D721Med (cell line): ENCODE measurements at regions not wholly inside any gene's neighbourhood (a gene's known extent, or its start where the extent isn't known, plus 50 kb on each side); places are given as distances from the start of the nearest gene placed in this dataset.

ENCODE experiments used
- DNase-seq: peaks from one replicate; pipeline ENCODE4 v3.0.0; 2011; ENCODE audit warnings: low spot score; ENCODE audit not compliant: insufficient read length
- FAIRE-seq: peaks from 2 replicates; lab custom pipeline; 2011; peaks lifted over from hg19 to GRCh38; lab: Jason Lieb, UNC
- CTCF ChIP-seq: IDR thresholded peaks from 2 replicates; pipeline ENCODE4 v1.5.1; 2012; ENCODE audit warnings: mild to moderate bottlenecking, control low read depth; ENCODE audit not compliant: insufficient read depth; ENCODE audit errors: missing control alignments

GRCh38 chr1:212533148-212533517 is 75.4 kb upstream of the ATF3 start:
- no peak for FAIRE-seq
- TF ChIP-seq CTCF, result no peak
- DNase-seq, result no peak

- no peak for TF ChIP-seq CTCF
- DNase-seq (no peak), FAIRE-seq (no peak)
Observed at GRCh38 chr1:212536586-212536985, 72.0 kb upstream of the ATF3 start.

GRCh38 chr1:212537610-212538009 is 71.0 kb upstream of the ATF3 start:
- DNase-seq (no peak), FAIRE-seq (no peak)
- TF ChIP-seq CTCF, result no peak

DNA sequence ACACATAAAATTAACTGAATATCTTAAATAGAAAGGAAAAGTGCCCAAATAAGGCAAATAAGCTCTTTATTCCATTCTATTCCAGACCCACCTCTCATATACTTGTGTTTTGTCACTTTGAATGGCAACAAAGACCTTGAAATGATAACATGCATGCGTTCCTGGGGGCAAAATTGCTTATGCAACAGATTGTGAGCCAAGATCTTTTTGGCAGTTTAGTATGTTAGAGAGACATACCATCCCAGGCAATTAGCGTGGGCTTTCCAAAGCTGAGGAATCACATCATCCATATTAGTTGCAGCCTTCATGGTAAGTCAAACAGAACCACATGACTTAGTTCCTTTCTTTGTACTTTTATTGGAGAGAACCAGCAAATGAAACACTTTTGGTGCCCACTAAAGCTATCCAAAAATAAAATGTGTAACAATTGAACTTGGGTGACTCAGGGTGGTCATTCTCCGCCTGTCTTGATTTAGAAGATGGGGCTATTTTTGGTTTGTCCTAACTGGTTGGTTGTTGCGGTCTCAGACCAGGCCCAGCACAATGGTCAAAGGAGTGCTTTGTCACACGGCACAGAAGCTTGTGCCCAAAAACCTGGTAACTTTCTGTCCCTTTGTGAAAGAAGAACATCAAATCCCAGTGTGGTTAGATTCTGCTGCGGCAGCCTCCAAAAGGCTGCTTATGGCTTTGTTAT is 68.7 kb upstream of the ATF3 start:
- no peak for TF ChIP-seq CTCF
- DNase-seq, result no peak
- no peak for FAIRE-seq

- FAIRE-seq (no peak), DNase-seq (no peak)
- no peak for TF ChIP-seq CTCF
Observed at GRCh38 chr1:212542761-212543187, 65.8 kb upstream of the ATF3 start.

DNA sequence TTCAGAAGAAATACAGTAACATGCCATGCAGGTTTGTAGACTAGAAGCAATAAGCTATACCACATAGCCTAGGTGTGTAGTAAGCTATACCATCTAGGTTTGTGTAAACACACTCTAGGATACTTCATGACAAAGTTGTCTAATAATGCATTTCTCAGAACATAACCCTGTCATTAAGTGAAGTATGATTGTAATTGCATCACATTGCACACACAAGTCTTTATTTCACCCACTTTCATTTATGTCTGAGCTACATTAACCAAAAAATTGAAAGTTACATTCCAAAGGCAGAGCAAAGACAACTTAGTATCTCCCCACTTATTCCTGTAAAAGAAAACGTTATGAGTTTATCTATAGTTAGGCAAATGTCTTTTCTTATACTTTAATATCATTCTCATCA is 64.5 kb upstream of the ATF3 start:
- DNase-seq, result no peak
- no peak for FAIRE-seq
- TF ChIP-seq CTCF, result no peak

DNA sequence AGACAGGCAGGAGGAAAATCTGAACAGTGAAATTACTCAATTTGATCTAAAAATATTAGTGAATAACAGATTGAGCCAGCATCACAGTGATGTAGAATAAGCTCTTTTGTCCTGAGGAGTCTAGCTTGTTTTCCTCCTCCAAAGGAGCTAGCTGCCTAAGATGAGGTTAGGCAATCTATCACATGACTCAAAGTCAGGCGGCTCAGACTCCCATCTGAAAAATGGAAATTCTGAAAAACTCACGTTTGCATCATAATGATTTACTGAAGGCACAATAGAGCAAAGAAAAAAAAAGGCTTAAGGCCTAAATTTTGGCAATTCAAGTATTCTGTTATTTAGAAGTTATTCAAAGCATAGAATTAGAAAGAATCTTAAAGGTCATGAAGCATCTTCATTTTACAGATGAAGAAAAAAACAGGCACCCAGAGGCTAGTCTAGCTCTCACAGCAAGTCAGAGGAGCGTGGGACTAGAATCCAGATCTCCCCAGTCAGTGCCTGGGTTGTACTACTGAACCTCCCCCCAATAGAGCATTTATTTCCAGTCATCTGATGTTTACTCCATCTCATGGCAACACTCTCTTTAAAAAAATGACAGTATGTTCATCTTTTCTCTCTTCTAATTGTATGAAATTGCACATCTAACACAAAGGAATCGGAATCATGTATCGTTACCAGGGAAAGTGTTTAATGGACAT is 62.5 kb upstream of the ATF3 start:
- no peak for TF ChIP-seq CTCF
- no peak for FAIRE-seq
- DNase-seq, result no peak
